ENCODE measurements at regions not wholly inside any gene's neighbourhood (a gene's known extent, or its start where the extent isn't known, plus 50 kb on each side); places are given as distances from the start of the nearest gene placed in this dataset.

DNA sequence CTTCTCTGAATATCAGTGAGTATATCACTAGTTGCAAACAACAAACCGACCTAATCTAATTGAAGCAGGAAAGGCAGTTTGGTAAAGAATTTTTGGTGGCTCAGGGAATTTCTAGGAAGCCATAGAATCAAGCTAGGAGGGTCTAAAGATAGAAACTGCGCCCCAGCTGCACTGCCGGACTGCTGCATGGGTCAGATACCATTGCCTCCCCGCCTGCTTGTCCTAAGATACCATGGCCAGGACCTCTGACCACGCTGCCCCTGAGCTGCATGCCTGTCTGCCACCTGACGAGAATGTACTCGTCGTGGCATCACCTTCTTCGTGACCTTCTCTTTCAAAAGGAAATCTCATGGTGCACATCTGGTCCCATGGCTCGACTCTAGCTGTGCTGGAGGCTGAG lies 439.0 kb downstream of the ZSWIM6 start:
- Histone ChIP-seq H3K79me1 (ENCODE audit: low read depth, low read length) (no peaks in the 10 kb centered on the region), H3K79me2 (ENCODE audit: control insufficient read depth in 1 of 2, insufficient read depth in 2 of 2, low read length in 2 of 2) (no peaks in the 10 kb centered on the region), H2BK120ac (replicated peaks; ENCODE audit: low read depth, low read length) (no peak overlapping the region), H4K8ac (ENCODE audit: extremely low read depth, insufficient read depth, low read length) (no peak overlapping the region), H3K14ac (ENCODE audit: insufficient read length) (no peak overlapping the region), H3K27me3 (replicated peaks in 1 of 4; ENCODE audit: control insufficient read depth in 3 of 4, extremely low read depth in 1 of 4, insufficient read depth in 3 of 4, low read length in 3 of 4) (no peaks in the 10 kb centered on the region), H2BK20ac (ENCODE audit: low read length) (no peak overlapping the region), H3K4me1 (replicated peaks in 1 of 4; ENCODE audit: control insufficient read depth in 3 of 4, insufficient read depth in 4 of 4, low read length in 3 of 4) (no peaks in the 10 kb centered on the region), H4K5ac (ENCODE audit: insufficient read length, low read depth, low read length) (no peak overlapping the region), H3K4ac (replicated peaks; ENCODE audit: insufficient read length, low read depth, low read length) (no peak overlapping the region), H3K4me2 (ENCODE audit: insufficient read depth in 1 of 2, low read depth in 2 of 2, low read length in 2 of 2) (no peak overlapping the region), H3K27ac (ENCODE audit: low read depth, low read length) (no peak overlapping the region), H3K56ac (replicated peaks; ENCODE audit: insufficient read length, low read depth, low read length) (no peak overlapping the region), H3K9me3 (ENCODE audit: insufficient read depth in 2 of 2, low read depth in 1 of 2, low read length in 1 of 2) (no peaks in the 10 kb centered on the region; a peak in 1 of 4 replicates), H3K23me2 (ENCODE audit: low read depth, low read length) (no peaks in the 10 kb centered on the region), H2BK5ac (ENCODE audit: low read depth, low read length) (no peak overlapping the region), H2BK15ac (ENCODE audit: low read length) (no peak overlapping the region), H3K18ac (ENCODE audit: extremely low read depth, low read length) (no peak overlapping the region), H2BK12ac (ENCODE audit: low read depth, low read length) (no peak overlapping the region), H3K36me3 (ENCODE audit: control insufficient read depth in 2 of 4, insufficient read depth in 4 of 4, low read length in 3 of 4) (no peaks in the 10 kb centered on the region), H4K20me1 (replicated peaks in 1 of 2; ENCODE audit: control insufficient read depth in 1 of 2, insufficient read depth in 2 of 2, low read length in 2 of 2) (no peaks in the 10 kb centered on the region), H2AK5ac (ENCODE audit: low read depth, low read length) (no peak overlapping the region), H4K91ac (replicated peaks; ENCODE audit: insufficient read length, low read length) (no peak overlapping the region), H3K4me3 (ENCODE audit: extremely low read depth in 1 of 4, insufficient read depth in 2 of 4, low read depth in 3 of 4, low read length in 4 of 4) (no peak overlapping the region), H3K23ac (ENCODE audit: insufficient read length) (no peak overlapping the region), H3K9ac (replicated peaks in 1 of 4; ENCODE audit: extremely low read depth in 1 of 4, low read depth in 3 of 4, low read length in 3 of 4) (no peak overlapping the region), H2AFZ (ENCODE audit: low read length) (no peak overlapping the region)
- WGBS, 2 experiments (ENCODE audit: extremely low coverage in 1 of 2, insufficient coverage in 1 of 2, insufficient read length in 1 of 2, insufficient replicate concordance in 2 of 2, low coverage in 1 of 2, low lambda C conversion rate in 2 of 2, missing lambda C conversion rate in 1 of 2), result 90% methylated on average over 10 of the region's 10 CpGs; no CpG with 5 or more reads in 1 of the 2 experiments
- CTCF ChIA-PET (ENCODE audit: partially characterized antibody), result interaction anchor here (1.7 to 6.9 kb wide), 2 partner anchors 17 to 47 kb away, joined by 3 to 80 read pairs; no protein-coding TSS in a partner anchor
- DNase-seq (ENCODE audit: low read depth in 1 of 2, low spot score in 2 of 2) (no peak), FAIRE-seq (no peak)
- POLR2A ChIA-PET (ENCODE audit: partially characterized antibody), result no interaction called here
- no peak for TF ChIP-seq PHF8 (conservative IDR thresholded peaks at IDR 0.05; ENCODE audit: low read depth, low read length)
- no peak for TF ChIP-seq JUN (IDR thresholded peaks at IDR 0.05; ENCODE audit: low read depth, low read length)
- TF ChIP-seq CTBP2 (IDR thresholded peaks at IDR 0.05; ENCODE audit: borderline replicate concordance, insufficient read depth, insufficient read length, low read length), result no peak
- no peak for TF ChIP-seq GABPA (IDR thresholded peaks at IDR 0.05; ENCODE audit: borderline replicate concordance, insufficient read depth, low read length)
- no peak for TF ChIP-seq RNF2 (IDR thresholded peaks at IDR 0.05; ENCODE audit: borderline replicate concordance, low read depth, low read length, missing control alignments, poor library complexity, severe bottlenecking)
- TF ChIP-seq FOSL1 (IDR thresholded peaks at IDR 0.05; ENCODE audit: insufficient read depth, low read depth, low read length), result no peak
- TF ChIP-seq RFX5 (IDR thresholded peaks at IDR 0.05; ENCODE audit: borderline replicate concordance, low read depth, low read length), result no peak
